ENCODE measurements at regions not wholly inside any gene's neighbourhood (a gene's known extent, or its start where the extent isn't known, plus 50 kb on each side); places are given as distances from the start of the nearest gene placed in this dataset.
"Not testable (repeated sequence)": the region's sequence is repeated elsewhere in the genome, so short reads cannot be mapped to it uniquely, and the experiment has no call there.

DNA sequence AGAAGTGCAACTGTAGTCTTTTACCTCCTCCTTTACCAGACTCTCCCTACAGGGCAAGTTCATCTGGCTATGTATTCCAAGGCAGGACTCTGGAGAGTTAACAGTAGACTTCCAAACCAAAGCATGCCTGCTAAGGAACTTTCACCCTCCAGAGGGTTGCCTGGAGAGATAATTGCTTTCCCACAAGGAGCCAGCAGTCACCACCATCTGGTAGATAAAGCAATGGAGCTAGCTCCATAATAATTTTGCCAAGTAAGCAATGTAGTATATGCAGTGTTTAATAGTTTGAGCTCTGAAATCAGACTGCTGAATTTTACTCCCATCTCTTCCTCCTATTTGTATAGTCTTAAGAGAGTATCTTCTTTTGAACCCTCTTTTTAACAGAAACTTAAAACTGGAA is 566.8 kb upstream of the PTGER4 start:
- Histone ChIP-seq H3K4me1 (ENCODE audit: control insufficient read depth in 2 of 2, insufficient read depth in 2 of 2, low read length in 1 of 2) (no peaks in the 10 kb centered on the region), H3K9me3 (ENCODE audit: control insufficient read depth in 2 of 2, insufficient read depth in 1 of 2, low read depth in 1 of 2, low read length in 1 of 2) (no peaks in the 10 kb centered on the region), H3K27ac (ENCODE audit: low read depth in 2 of 2, low read length in 1 of 2) (no peak overlapping the region), H3K27me3 (ENCODE audit: control insufficient read depth in 1 of 2, insufficient read depth in 2 of 2, low read length in 2 of 2) (no peaks in the 10 kb centered on the region), H3K4me3 (ENCODE audit: low read depth in 1 of 2, low read length in 2 of 2) (no peak overlapping the region), H3K36me3 (ENCODE audit: control insufficient read depth in 2 of 2, insufficient read depth in 2 of 2, low read length in 1 of 2) (no peaks in the 10 kb centered on the region)

DNA sequence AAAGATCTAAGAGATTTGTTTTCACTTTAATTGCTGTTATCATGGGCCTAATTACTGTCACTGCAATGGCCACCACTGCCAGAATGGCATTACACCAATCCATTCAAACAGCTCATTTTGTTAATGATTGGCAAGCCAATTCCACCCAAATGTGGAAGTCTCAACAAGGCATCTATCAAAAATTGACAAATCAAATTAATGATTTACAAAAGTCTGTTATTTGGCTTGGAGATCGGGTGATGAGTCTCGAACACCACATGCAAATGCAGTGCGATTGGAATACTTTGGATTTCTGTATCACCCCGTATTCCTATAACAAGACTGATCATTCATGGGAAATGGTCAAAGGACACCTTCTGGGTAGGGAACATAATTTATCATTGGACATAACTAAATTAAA is 568.7 kb upstream of the PTGER4 start:
- not testable (repeated sequence) for H3K4me1 ChIP-seq (ENCODE audit: control insufficient read depth in 2 of 2, insufficient read depth in 2 of 2, low read length in 1 of 2); H3K27ac ChIP-seq (ENCODE audit: low read depth in 2 of 2, low read length in 1 of 2); H3K36me3 ChIP-seq (ENCODE audit: control insufficient read depth in 2 of 2, insufficient read depth in 2 of 2, low read length in 1 of 2); H3K27me3 ChIP-seq (ENCODE audit: control insufficient read depth in 1 of 2, insufficient read depth in 2 of 2, low read length in 2 of 2); H3K4me3 ChIP-seq (ENCODE audit: low read depth in 1 of 2, low read length in 2 of 2); H3K9me3 ChIP-seq (ENCODE audit: control insufficient read depth in 2 of 2, insufficient read depth in 1 of 2, low read depth in 1 of 2, low read length in 1 of 2)
- 95 to 97% methylated on average over 4 of the region's 4 CpGs for WGBS, 2 donors

- H3K4me1 ChIP-seq (ENCODE audit: control insufficient read depth in 2 of 2, insufficient read depth in 2 of 2, low read length in 1 of 2); H3K36me3 ChIP-seq (ENCODE audit: control insufficient read depth in 2 of 2, insufficient read depth in 2 of 2, low read length in 1 of 2); H3K9me3 ChIP-seq (ENCODE audit: control insufficient read depth in 2 of 2, insufficient read depth in 1 of 2, low read depth in 1 of 2, low read length in 1 of 2); H3K27ac ChIP-seq (ENCODE audit: low read depth in 2 of 2, low read length in 1 of 2); H3K27me3 ChIP-seq (ENCODE audit: control insufficient read depth in 1 of 2, insufficient read depth in 2 of 2, low read length in 2 of 2); H3K4me3 ChIP-seq (ENCODE audit: low read depth in 1 of 2, low read length in 2 of 2): not testable (repeated sequence)
- WGBS, 2 donors = 20% methylated on average over 3 of the region's 3 CpGs
Observed at GRCh38 chr5:40108764-40109390, 570.8 kb upstream of the PTGER4 start.

DNA sequence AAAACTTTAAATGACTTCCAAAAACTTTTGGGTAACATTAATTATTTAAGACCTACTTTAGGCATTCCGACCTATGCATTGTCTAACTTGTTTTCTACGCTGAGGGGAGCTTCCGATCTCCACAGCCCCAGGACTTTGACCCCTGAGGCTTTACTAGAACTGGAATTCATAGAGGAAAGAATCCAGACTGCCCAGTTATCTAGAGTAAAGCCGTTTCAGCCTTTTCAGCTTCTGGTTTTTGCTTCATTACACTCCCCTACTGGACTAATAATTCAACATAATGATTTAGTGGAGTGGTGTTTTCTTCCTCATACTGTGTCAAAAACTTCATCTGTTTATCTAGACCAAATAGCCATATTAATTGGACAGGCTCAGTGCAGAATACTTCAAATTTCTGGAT is 571.9 kb upstream of the PTGER4 start:
- 37 to 48% methylated on average over 4 of the region's 4 CpGs for WGBS, 2 donors
- H3K27ac ChIP-seq (ENCODE audit: low read depth in 2 of 2, low read length in 1 of 2); H3K27me3 ChIP-seq (ENCODE audit: control insufficient read depth in 1 of 2, insufficient read depth in 2 of 2, low read length in 2 of 2); H3K4me1 ChIP-seq (ENCODE audit: control insufficient read depth in 2 of 2, insufficient read depth in 2 of 2, low read length in 1 of 2); H3K9me3 ChIP-seq (ENCODE audit: control insufficient read depth in 2 of 2, insufficient read depth in 1 of 2, low read depth in 1 of 2, low read length in 1 of 2); H3K36me3 ChIP-seq (ENCODE audit: control insufficient read depth in 2 of 2, insufficient read depth in 2 of 2, low read length in 1 of 2); H3K4me3 ChIP-seq (ENCODE audit: low read depth in 1 of 2, low read length in 2 of 2): not testable (repeated sequence)

DNA sequence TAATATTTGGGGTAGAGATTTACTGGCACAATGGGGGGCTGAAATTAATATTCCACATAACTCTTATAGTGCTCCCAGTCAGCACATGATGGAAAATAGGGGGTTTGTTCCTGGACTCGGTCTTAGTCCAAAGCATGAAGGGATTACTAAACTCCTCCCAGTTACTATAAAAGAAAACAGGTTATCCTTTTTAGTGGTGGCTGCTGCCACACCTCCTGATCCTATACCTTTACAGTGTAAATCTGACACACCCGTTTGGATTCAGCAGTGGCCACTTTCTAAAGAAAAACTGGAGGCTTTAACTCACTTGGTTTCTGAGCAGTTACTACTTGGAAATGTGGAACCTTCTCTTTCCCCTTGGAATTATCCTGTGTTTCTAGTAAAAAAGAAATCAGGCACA is 572.9 kb upstream of the PTGER4 start:
- no peaks in the 10 kb centered on the region for H3K36me3 ChIP-seq (ENCODE audit: control insufficient read depth in 2 of 2, insufficient read depth in 2 of 2, low read length in 1 of 2)
- H3K9me3 ChIP-seq (ENCODE audit: control insufficient read depth in 2 of 2, insufficient read depth in 1 of 2, low read depth in 1 of 2, low read length in 1 of 2) = no peaks in the 10 kb centered on the region
- H3K4me3 ChIP-seq (ENCODE audit: low read depth in 1 of 2, low read length in 2 of 2) = no peak overlapping the region
- H3K4me1 ChIP-seq (ENCODE audit: control insufficient read depth in 2 of 2, insufficient read depth in 2 of 2, low read length in 1 of 2) = no peaks in the 10 kb centered on the region
- H3K27me3 ChIP-seq (ENCODE audit: control insufficient read depth in 1 of 2, insufficient read depth in 2 of 2, low read length in 2 of 2) = peaks cover 0 to 2% of the 10 kb centered on the region in 2 donors
- no peak overlapping the region for H3K27ac ChIP-seq (ENCODE audit: low read depth in 2 of 2, low read length in 1 of 2)
- 47 to 75% methylated on average over 2 of the region's 2 CpGs for WGBS, 2 donors

GRCh38 chr5:40098313-40098712 is 581.4 kb upstream of the PTGER4 start:
- no peak overlapping the region for H3K4me3 ChIP-seq (ENCODE audit: low read depth in 1 of 2, low read length in 2 of 2)
- no peak overlapping the region for H3K27ac ChIP-seq (ENCODE audit: low read depth in 2 of 2, low read length in 1 of 2)
- no peaks in the 10 kb centered on the region for H3K9me3 ChIP-seq (ENCODE audit: control insufficient read depth in 2 of 2, insufficient read depth in 1 of 2, low read depth in 1 of 2, low read length in 1 of 2)
- peaks cover 0 to 2% of the 10 kb centered on the region in 2 donors for H3K27me3 ChIP-seq (ENCODE audit: control insufficient read depth in 1 of 2, insufficient read depth in 2 of 2, low read length in 2 of 2)
- H3K4me1 ChIP-seq (ENCODE audit: control insufficient read depth in 2 of 2, insufficient read depth in 2 of 2, low read length in 1 of 2) = no peaks in the 10 kb centered on the region
- H3K36me3 ChIP-seq (ENCODE audit: control insufficient read depth in 2 of 2, insufficient read depth in 2 of 2, low read length in 1 of 2) = no peaks in the 10 kb centered on the region

GRCh38 chr5:40093550-40093949 is 586.2 kb upstream of the PTGER4 start:
- H3K36me3 ChIP-seq (ENCODE audit: control insufficient read depth in 2 of 2, insufficient read depth in 2 of 2, low read length in 1 of 2) = no peaks in the 10 kb centered on the region
- no peak overlapping the region for H3K27ac ChIP-seq (ENCODE audit: low read depth in 2 of 2, low read length in 1 of 2)
- 40 to 51% methylated on average over 2 of the region's 2 CpGs for WGBS, 2 donors
- no peaks in the 10 kb centered on the region for H3K27me3 ChIP-seq (ENCODE audit: control insufficient read depth in 1 of 2, insufficient read depth in 2 of 2, low read length in 2 of 2)
- H3K4me1 ChIP-seq (ENCODE audit: control insufficient read depth in 2 of 2, insufficient read depth in 2 of 2, low read length in 1 of 2) = no peaks in the 10 kb centered on the region
- no peaks in the 10 kb centered on the region for H3K9me3 ChIP-seq (ENCODE audit: control insufficient read depth in 2 of 2, insufficient read depth in 1 of 2, low read depth in 1 of 2, low read length in 1 of 2)
- no peak overlapping the region for H3K4me3 ChIP-seq (ENCODE audit: low read depth in 1 of 2, low read length in 2 of 2)

DNA sequence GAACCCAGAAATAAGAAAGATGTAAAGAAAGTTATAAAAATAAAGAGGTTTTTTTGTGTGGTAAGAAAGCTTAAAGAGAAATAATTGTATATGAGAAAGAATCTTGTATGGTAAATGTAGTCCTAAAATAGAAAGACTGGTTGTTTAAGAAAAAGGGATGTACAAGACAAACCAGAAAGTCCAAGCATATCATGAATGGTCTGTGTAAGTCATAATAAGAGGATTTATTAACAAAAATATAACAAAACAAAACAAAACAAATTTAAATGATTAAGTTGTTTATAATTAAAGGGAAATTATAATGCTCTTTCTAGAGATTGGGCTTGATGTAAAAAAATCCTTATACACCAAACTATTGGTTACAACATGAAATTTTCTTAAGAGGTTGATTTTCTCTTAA is 590.4 kb upstream of the PTGER4 start:
- H3K4me3 ChIP-seq (ENCODE audit: low read depth in 1 of 2, low read length in 2 of 2) = no peak overlapping the region
- no peak overlapping the region for H3K27ac ChIP-seq (ENCODE audit: low read depth in 2 of 2, low read length in 1 of 2)
- H3K9me3 ChIP-seq (ENCODE audit: control insufficient read depth in 2 of 2, insufficient read depth in 1 of 2, low read depth in 1 of 2, low read length in 1 of 2) = no peaks in the 10 kb centered on the region
- H3K4me1 ChIP-seq (ENCODE audit: control insufficient read depth in 2 of 2, insufficient read depth in 2 of 2, low read length in 1 of 2) = no peaks in the 10 kb centered on the region
- no peaks in the 10 kb centered on the region for H3K36me3 ChIP-seq (ENCODE audit: control insufficient read depth in 2 of 2, insufficient read depth in 2 of 2, low read length in 1 of 2)
- no peaks in the 10 kb centered on the region for H3K27me3 ChIP-seq (ENCODE audit: control insufficient read depth in 1 of 2, insufficient read depth in 2 of 2, low read length in 2 of 2)

GRCh38 chr5:40084614-40085013 is 595.1 kb upstream of the PTGER4 start:
- no peaks in the 10 kb centered on the region for H3K27me3 ChIP-seq (ENCODE audit: control insufficient read depth in 1 of 2, insufficient read depth in 2 of 2, low read length in 2 of 2)
- H3K9me3 ChIP-seq (ENCODE audit: control insufficient read depth in 2 of 2, insufficient read depth in 1 of 2, low read depth in 1 of 2, low read length in 1 of 2) = no peaks in the 10 kb centered on the region
- H3K27ac ChIP-seq (ENCODE audit: low read depth in 2 of 2, low read length in 1 of 2) = no peak overlapping the region
- 65 to 92% methylated on average over 1 of the region's 1 CpG for WGBS, 2 donors
- H3K4me1 ChIP-seq (ENCODE audit: control insufficient read depth in 2 of 2, insufficient read depth in 2 of 2, low read length in 1 of 2) = no peaks in the 10 kb centered on the region
- no peak overlapping the region for H3K4me3 ChIP-seq (ENCODE audit: low read depth in 1 of 2, low read length in 2 of 2)
- H3K36me3 ChIP-seq (ENCODE audit: control insufficient read depth in 2 of 2, insufficient read depth in 2 of 2, low read length in 1 of 2) = no peaks in the 10 kb centered on the region

DNA sequence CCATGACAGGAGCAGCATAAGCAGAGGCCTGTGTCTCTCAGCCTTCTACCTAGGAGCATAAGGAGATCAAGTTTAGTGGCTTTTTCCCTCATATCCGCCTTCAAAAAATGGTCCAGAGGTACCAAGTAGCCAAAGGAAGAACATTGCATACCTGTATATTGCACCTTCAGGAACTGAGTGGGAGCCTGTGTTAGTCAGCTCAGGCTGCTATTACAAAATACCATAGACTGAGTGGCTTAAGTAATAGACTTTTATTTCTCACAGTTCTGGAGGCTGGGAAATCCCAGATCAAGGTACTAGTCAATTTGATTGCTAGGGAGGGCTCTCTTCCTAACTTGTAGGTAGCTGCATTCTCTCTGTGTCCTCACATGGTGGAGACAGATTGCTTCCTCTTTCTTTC is 597.4 kb upstream of the PTGER4 start:
- 0% methylated on average over 1 of the region's 1 CpG for WGBS, 2 donors

More for the DNA sequence above, 597.4 kb upstream of the PTGER4 start:
- Histone ChIP-seq H3K4me1 (ENCODE audit: control insufficient read depth in 2 of 2, insufficient read depth in 2 of 2, low read length in 1 of 2) (no peaks in the 10 kb centered on the region), H3K27me3 (ENCODE audit: control insufficient read depth in 1 of 2, insufficient read depth in 2 of 2, low read length in 2 of 2) (no peaks in the 10 kb centered on the region), H3K9me3 (ENCODE audit: control insufficient read depth in 2 of 2, insufficient read depth in 1 of 2, low read depth in 1 of 2, low read length in 1 of 2) (peaks cover 2% of the 10 kb centered on the region in 2 donors), H3K4me3 (ENCODE audit: low read depth in 1 of 2, low read length in 2 of 2) (no peak overlapping the region), H3K36me3 (ENCODE audit: control insufficient read depth in 2 of 2, insufficient read depth in 2 of 2, low read length in 1 of 2) (no peaks in the 10 kb centered on the region), H3K27ac (ENCODE audit: low read depth in 2 of 2, low read length in 1 of 2) (no peak overlapping the region)

All from esophagus (tissue), 2 donors.